PC-9 (cell line): ENCODE measurements at regions not wholly inside any gene's neighbourhood (a gene's known extent, or its start where the extent isn't known, plus 50 kb on each side); places are given as distances from the start of the nearest gene placed in this dataset.

Experiments
- BruUV-seq: library from RNA; stranded (reverse); fragments of 400-500 nt; replicated peaks from 2 replicates; lab custom pipeline; 2021; lab: Mats Ljungman, UMichigan
- CTCF ChIA-PET: fragments of 300-600 bp; sonication (Branson Sonifier 250); formaldehyde crosslinking; loops from one replicate; lab custom pipeline; 2022; ENCODE audit warnings: antibody characterized with exemption; lab: Charles Lee
- POLR2A ChIA-PET: fragments of 300-600 bp; sonication (Branson Sonifier 250); formaldehyde crosslinking; loops from one replicate; lab custom pipeline; 2022; ENCODE audit warnings: antibody characterized with exemption; ENCODE audit not compliant: unreplicated experiment; lab: Charles Lee
- DNase-seq, 2 experiments: peaks; one replicate each; pipeline versions ENCODE4 v3.0.0 to v3.0.0-alpha.2; 2015 to 2022; ENCODE audit warnings: mixed read lengths in 1 of 2
- H2AFZ ChIP-seq: fragments of 200-600 bp; sonication (generic); 2 replicates; pipeline ENCODE4 v1.8.1; 2017; ENCODE audit warnings: antibody characterized with exemption
- H3F3A ChIP-seq: fragments of 200-600 bp; sonication (generic); 2 replicates; pipeline ENCODE4 v1.8.1; 2017; ENCODE audit warnings: antibody characterized with exemption, mild to moderate bottlenecking, low read depth; ENCODE audit not compliant: insufficient read depth
- H3K27ac ChIP-seq: fragments of 200-600 bp; sonication (generic); 2 replicates; pipeline ENCODE4 v1.6.1; 2016; ENCODE audit warnings: mixed run types
- H3K27me3 ChIP-seq: fragments of 200-600 bp; sonication (generic); 2 replicates; pipeline ENCODE4 v1.6.1; 2016; ENCODE audit warnings: low read depth, mixed run types; ENCODE audit not compliant: insufficient read depth
- H3K36me3 ChIP-seq: fragments of 200-600 bp; sonication (generic); 2 replicates; pipeline ENCODE4 v1.6.1; 2016; ENCODE audit warnings: low read depth, mixed run types
- H3K4me1 ChIP-seq: fragments of 200-600 bp; sonication (generic); replicated peaks from 2 replicates; pipeline ENCODE4 v1.6.1; 2016; ENCODE audit warnings: mixed run types; ENCODE audit not compliant: insufficient read depth
- H3K4me2 ChIP-seq: fragments of 200-600 bp; sonication (generic); 2 replicates; pipeline ENCODE4 v1.6.1; 2017; ENCODE audit warnings: mixed run types
- H3K4me3 ChIP-seq: fragments of 200-600 bp; sonication (generic); 2 replicates; pipeline ENCODE4 v1.6.1; 2016; ENCODE audit warnings: mixed run types
- H3K79me2 ChIP-seq: fragments of 200-600 bp; sonication (generic); 2 replicates; pipeline ENCODE4 v1.6.1; 2017; ENCODE audit warnings: low read depth, mixed run types
- H3K9me2 ChIP-seq: fragments of 200-600 bp; sonication (generic); 2 replicates; pipeline ENCODE4 v1.8.1; 2017; ENCODE audit warnings: mild to moderate bottlenecking; ENCODE audit not compliant: insufficient read depth
- H3K9me3 ChIP-seq: fragments of 200-600 bp; sonication (generic); 2 replicates; pipeline ENCODE4 v1.8.1; 2016; ENCODE audit warnings: low read depth; ENCODE audit not compliant: insufficient read depth
- H4K20me1 ChIP-seq: fragments of 200-600 bp; sonication (generic); 2 replicates; pipeline ENCODE4 v1.8.1; 2017; ENCODE audit not compliant: insufficient read depth
- EZH2 ChIP-seq: fragments of 200-600 bp; sonication (generic); IDR thresholded peaks from 2 replicates; pipeline ENCODE4 v1.8.0; 2017; ENCODE audit warnings: antibody characterized with exemption, low read depth
- intact Hi-C: fragments of 100-400 bp; cut with micrococcal nuclease; formaldehyde crosslinking; loops from one replicate; pipeline ENCODE4 v1.10.0; 2022; ENCODE audit not compliant: unreplicated experiment
- TF ChIP-seq, protein P1 (sequence below): fragments of 200-600 bp; sonication (generic); conservative IDR thresholded peaks from 2 replicates; pipeline ENCODE4 v1.6.1; 2017; ENCODE audit warnings: mixed run types, antibody characterized with exemption, mild to moderate bottlenecking, moderate library complexity

DNA sequence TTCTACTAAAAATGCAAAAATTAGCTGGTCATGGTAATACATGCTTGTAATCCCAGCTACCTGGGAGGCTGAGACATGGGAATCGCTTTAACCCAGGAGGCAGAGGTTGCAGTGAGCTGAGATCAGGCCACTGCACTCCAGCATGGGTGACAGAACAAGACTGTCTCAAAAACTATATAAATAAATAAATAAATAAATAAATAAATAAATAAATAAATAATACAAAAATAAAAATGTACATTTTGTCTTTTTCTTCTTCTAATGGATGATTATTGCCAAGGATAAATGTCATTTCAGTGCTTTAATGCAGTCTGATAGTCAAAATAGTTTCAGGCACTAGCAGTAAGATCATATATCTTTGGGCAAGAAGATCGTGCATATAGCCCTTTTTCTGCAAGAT is 727.6 kb upstream of the SEMA3D start:
- no peak overlapping the region for H2AFZ ChIP-seq
- no peaks in the 10 kb centered on the region for H3K4me1 ChIP-seq
- H4K20me1 ChIP-seq = no peaks in the 10 kb centered on the region
- H3K79me2 ChIP-seq = no peaks in the 10 kb centered on the region
- no peaks in the 10 kb centered on the region for H3K36me3 ChIP-seq
- H3F3A ChIP-seq = no peaks in the 10 kb centered on the region
- POLR2A ChIA-PET = no interaction called here
- H3K4me3 ChIP-seq = no peak overlapping the region
- no TSS peak for BruUV-seq
- no peaks in the 10 kb centered on the region for H3K27me3 ChIP-seq
- intact Hi-C loops = no loop called here
- no peak for DNase-seq
- H3K9me2 ChIP-seq = no peaks in the 10 kb centered on the region
- no peak overlapping the region for H3K27ac ChIP-seq
- CTCF ChIA-PET = no interaction called here
- no peak overlapping the region for H3K4me2 ChIP-seq
- TF ChIP-seq, protein P1, sequence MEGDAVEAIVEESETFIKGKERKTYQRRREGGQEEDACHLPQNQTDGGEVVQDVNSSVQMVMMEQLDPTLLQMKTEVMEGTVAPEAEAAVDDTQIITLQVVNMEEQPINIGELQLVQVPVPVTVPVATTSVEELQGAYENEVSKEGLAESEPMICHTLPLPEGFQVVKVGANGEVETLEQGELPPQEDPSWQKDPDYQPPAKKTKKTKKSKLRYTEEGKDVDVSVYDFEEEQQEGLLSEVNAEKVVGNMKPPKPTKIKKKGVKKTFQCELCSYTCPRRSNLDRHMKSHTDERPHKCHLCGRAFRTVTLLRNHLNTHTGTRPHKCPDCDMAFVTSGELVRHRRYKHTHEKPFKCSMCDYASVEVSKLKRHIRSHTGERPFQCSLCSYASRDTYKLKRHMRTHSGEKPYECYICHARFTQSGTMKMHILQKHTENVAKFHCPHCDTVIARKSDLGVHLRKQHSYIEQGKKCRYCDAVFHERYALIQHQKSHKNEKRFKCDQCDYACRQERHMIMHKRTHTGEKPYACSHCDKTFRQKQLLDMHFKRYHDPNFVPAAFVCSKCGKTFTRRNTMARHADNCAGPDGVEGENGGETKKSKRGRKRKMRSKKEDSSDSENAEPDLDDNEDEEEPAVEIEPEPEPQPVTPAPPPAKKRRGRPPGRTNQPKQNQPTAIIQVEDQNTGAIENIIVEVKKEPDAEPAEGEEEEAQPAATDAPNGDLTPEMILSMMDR = no peak
- no peak for TF ChIP-seq EZH2
- no peaks in the 10 kb centered on the region for H3K9me3 ChIP-seq

DNA sequence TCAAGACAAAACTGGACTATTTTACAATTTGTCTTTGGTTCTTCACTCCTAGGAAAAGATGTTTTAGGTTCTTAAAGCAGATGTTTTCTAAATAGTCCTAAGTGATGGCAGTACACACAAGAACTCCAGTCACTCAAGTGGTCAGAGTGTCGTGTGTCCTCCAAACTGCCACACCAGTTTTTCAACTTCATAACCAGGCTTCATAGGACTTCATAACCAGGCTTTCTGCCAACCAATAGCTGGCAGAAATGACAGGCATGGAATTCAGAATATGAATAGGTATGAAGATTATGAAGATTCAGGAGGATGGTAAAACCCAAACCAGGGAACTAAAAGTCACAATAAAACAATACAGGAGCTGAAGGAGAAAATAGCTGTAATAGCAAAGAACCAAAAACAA is 721.2 kb upstream of the SEMA3D start:
- Histone ChIP-seq H4K20me1 (no peaks in the 10 kb centered on the region), H3K36me3 (no peaks in the 10 kb centered on the region), H3F3A (no peaks in the 10 kb centered on the region), H3K27ac (no peak overlapping the region), H2AFZ (no peak overlapping the region), H3K4me3 (no peak overlapping the region), H3K4me1 (no peaks in the 10 kb centered on the region), H3K79me2 (no peaks in the 10 kb centered on the region), H3K27me3 (no peaks in the 10 kb centered on the region), H3K4me2 (no peak overlapping the region), H3K9me2 (no peaks in the 10 kb centered on the region), H3K9me3 (no peaks in the 10 kb centered on the region)
- ChIA-PET CTCF (no interaction called here), POLR2A (no interaction called here)
- TF ChIP-seq EZH2 = no peak
- TF ChIP-seq, protein P1 = no peak
- no TSS peak for BruUV-seq
- intact Hi-C loops = no loop called here
- no peak for DNase-seq

GRCh38 chr7:85897967-85898366 is 711.1 kb upstream of the SEMA3D start:
- no peaks in the 10 kb centered on the region for H3F3A ChIP-seq
- intact Hi-C loops = no loop called here
- H3K27me3 ChIP-seq = no peaks in the 10 kb centered on the region
- H3K9me2 ChIP-seq = no peaks in the 10 kb centered on the region
- CTCF ChIA-PET = interaction anchor here (0.6 kb wide), 1 partner anchor 762 kb away, joined by 7 read pairs; no protein-coding TSS in a partner anchor
- no peak for DNase-seq
- no peaks in the 10 kb centered on the region for H4K20me1 ChIP-seq
- no peaks in the 10 kb centered on the region for H3K79me2 ChIP-seq
- no peak overlapping the region for H3K4me2 ChIP-seq
- POLR2A ChIA-PET = no interaction called here
- no peak overlapping the region for H2AFZ ChIP-seq
- H3K36me3 ChIP-seq = no peaks in the 10 kb centered on the region
- no peaks in the 10 kb centered on the region for H3K4me1 ChIP-seq
- no TSS peak for BruUV-seq
- H3K9me3 ChIP-seq = no peaks in the 10 kb centered on the region
- TF ChIP-seq, protein P1 = no peak
- TF ChIP-seq EZH2 = no peak
- no peak overlapping the region for H3K4me3 ChIP-seq
- no peak overlapping the region for H3K27ac ChIP-seq
